CD4-positive, alpha-beta T cell (primary cell): ENCODE measurements at regions not wholly inside any gene's neighbourhood (a gene's known extent, or its start where the extent isn't known, plus 50 kb on each side); places are given as distances from the start of the nearest gene placed in this dataset.

Experiments used
- ATAC-seq: fragments of 200-7000 bp; cut with Tn5 transposase; one replicate; pipeline ENCODE4 v1.10.0; 2022; ENCODE audit warnings: mild to moderate bottlenecking; ENCODE audit not compliant: poor library complexity
- CTCF ChIA-PET: fragments of 350-600 bp; sonication (Branson Sonifier 250); formaldehyde crosslinking; loops from one replicate; lab custom pipeline; 2021; ENCODE audit warnings: antibody characterized with exemption, inconsistent platforms; lab: Charles Lee
- POLR2A ChIA-PET: fragments of 350-600 bp; sonication (Branson Sonifier 250); formaldehyde crosslinking; loops from one replicate; lab custom pipeline; 2021; ENCODE audit warnings: antibody characterized with exemption, inconsistent platforms; lab: Charles Lee
- DNase-seq, 14 experiments: peaks; one replicate each; pipeline ENCODE4 v3.0.0-alpha.2; 2013 to 2020; ENCODE audit warnings: mixed read lengths in 2 of 14
- H3K27ac ChIP-seq, 2 donors: one replicate each; pipeline versions ENCODE4 v1.5.1 to v1.7.0; 2013; ENCODE audit warnings: low read length in 2 of 2, low read depth in 1 of 2, mild to moderate bottlenecking in 1 of 2
- H3K27me3 ChIP-seq, 2 experiments: 1 replicate in 1 of 2; 2 replicates in 1 of 2; pipeline versions ENCODE4 v1.6.1 to v1.7.0; 2013; ENCODE audit warnings: low read length in 2 of 2, control low read depth in 1 of 2, mild to moderate bottlenecking in 1 of 2, moderate library complexity in 1 of 2; ENCODE audit not compliant: insufficient read depth in 2 of 2, control insufficient read depth in 1 of 2
- H3K36me3 ChIP-seq: one replicate; pipeline ENCODE4 v1.6.1; 2013; ENCODE audit warnings: low read length, control low read depth; ENCODE audit not compliant: insufficient read depth
- H3K4me1 ChIP-seq: one replicate; pipeline ENCODE4 v1.6.1; 2013; ENCODE audit warnings: low read length, control low read depth; ENCODE audit not compliant: insufficient read depth
- H3K4me3 ChIP-seq: one replicate; pipeline ENCODE4 v1.5.1; 2013; ENCODE audit warnings: mild to moderate bottlenecking, low read length, moderate library complexity
- H3K9me3 ChIP-seq, 2 experiments: 1 replicate in 1 of 2; 2 replicates in 1 of 2; pipeline versions ENCODE4 v1.6.1 to v1.7.0; 2013; ENCODE audit warnings: low read length in 2 of 2, mild to moderate bottlenecking in 2 of 2, control low read depth in 1 of 2, moderate library complexity in 1 of 2; ENCODE audit not compliant: control insufficient read depth in 1 of 2, insufficient read depth in 1 of 2
- H3K27ac Mint-ChIP-seq: one replicate; pipeline ENCODE4 v1.8.0; 2020; ENCODE audit warnings: mixed read lengths
- H3K27me3 Mint-ChIP-seq: one replicate; pipeline ENCODE4 v1.8.0; 2021; ENCODE audit warnings: mixed read lengths
- H3K36me3 Mint-ChIP-seq: one replicate; pipeline ENCODE4 v1.8.0; 2021; ENCODE audit warnings: low read depth, mixed read lengths
- H3K4me1 Mint-ChIP-seq: one replicate; pipeline ENCODE4 v1.8.0; 2021; ENCODE audit warnings: low read depth, mixed read lengths
- H3K4me3 Mint-ChIP-seq: one replicate; pipeline ENCODE4 v1.8.0; 2020; ENCODE audit warnings: mild to moderate bottlenecking, mixed read lengths
- H3K9me3 Mint-ChIP-seq: one replicate; pipeline ENCODE4 v1.8.0; 2020; ENCODE audit warnings: mixed read lengths
- CTCF ChIP-seq: fragments of 200-600 bp; IDR thresholded peaks from one replicate; pipeline ENCODE4 v1.8.0; 2022; ENCODE audit warnings: antibody characterized with exemption, mild to moderate bottlenecking
- intact Hi-C, 2 experiments: fragments of 100-400 bp; cut with DNase I in 1 of 2; cut with micrococcal nuclease in 1 of 2; formaldehyde crosslinking; loops; one replicate each; pipeline versions ENCODE4 v1.15.1 to v1.9.0; 2023 to 2025; cut with DNase I, micrococcal nuclease

GRCh38 chr6:139721954-139722353, 347.5 kb upstream of the CITED2 start:
- H3K4me3 Mint-ChIP-seq, result no peak overlapping the region
- DNase-seq, result no peak
- no peaks in the 10 kb centered on the region for H3K9me3 Mint-ChIP-seq
- H3K9me3 ChIP-seq, result peaks cover 0 to 5% of the 10 kb centered on the region in 2 experiments
- no peak overlapping the region for H3K27ac Mint-ChIP-seq
- H3K36me3 ChIP-seq, result no peaks in the 10 kb centered on the region
- no peaks in the 10 kb centered on the region for H3K4me1 ChIP-seq
- ChIA-PET POLR2A (no interaction called here), CTCF (interaction anchor here (1.4 kb wide), 1 partner anchor 11 kb away, joined by 3 read pairs; no protein-coding TSS in a partner anchor)
- no peak overlapping the region for H3K27ac ChIP-seq
- no peaks in the 10 kb centered on the region for H3K27me3 Mint-ChIP-seq
- no peak for TF ChIP-seq CTCF
- H3K36me3 Mint-ChIP-seq, result no peaks in the 10 kb centered on the region
- no peak for ATAC-seq
- intact Hi-C loops, result no loop called here
- no peaks in the 10 kb centered on the region for H3K27me3 ChIP-seq
- H3K4me1 Mint-ChIP-seq, result no peaks in the 10 kb centered on the region
- no peak overlapping the region for H3K4me3 ChIP-seq

GRCh38 chr6:139713900-139714506, 339.6 kb upstream of the CITED2 start:
- DNase-seq (no peak), ATAC-seq (no peak)
- H3K27ac ChIP-seq, result no peak overlapping the region
- no peak for TF ChIP-seq CTCF
- intact Hi-C loops, result no loop called here
- H3K27me3 Mint-ChIP-seq, result peaks cover 8% of the 10 kb centered on the region
- H3K36me3 ChIP-seq, result no peaks in the 10 kb centered on the region
- H3K9me3 Mint-ChIP-seq, result no peaks in the 10 kb centered on the region
- no peak overlapping the region for H3K27ac Mint-ChIP-seq
- H3K4me1 ChIP-seq, result no peaks in the 10 kb centered on the region
- no peaks in the 10 kb centered on the region for H3K27me3 ChIP-seq
- H3K36me3 Mint-ChIP-seq, result no peaks in the 10 kb centered on the region
- no peak overlapping the region for H3K4me3 ChIP-seq
- no peak overlapping the region for H3K4me3 Mint-ChIP-seq
- ChIA-PET POLR2A (no interaction called here), CTCF (no interaction called here)
- no peaks in the 10 kb centered on the region for H3K9me3 ChIP-seq
- no peaks in the 10 kb centered on the region for H3K4me1 Mint-ChIP-seq

- H3K27me3 ChIP-seq, result no peaks in the 10 kb centered on the region
- H3K4me1 ChIP-seq, result no peaks in the 10 kb centered on the region
- Mint-ChIP-seq H3K27me3 (peaks cover 8% of the 10 kb centered on the region), H3K27ac (no peak overlapping the region), H3K36me3 (no peaks in the 10 kb centered on the region), H3K9me3 (no peaks in the 10 kb centered on the region), H3K4me3 (no peak overlapping the region), H3K4me1 (no peaks in the 10 kb centered on the region)
- ATAC-seq (no peak), DNase-seq (no peak)
- TF ChIP-seq CTCF, result no peak
- H3K27ac ChIP-seq, result no peak overlapping the region
- ChIA-PET CTCF (no interaction called here), POLR2A (no interaction called here)
- no peaks in the 10 kb centered on the region for H3K36me3 ChIP-seq
- H3K9me3 ChIP-seq, result no peaks in the 10 kb centered on the region
- intact Hi-C loops, result no loop called here
- no peak overlapping the region for H3K4me3 ChIP-seq
Measured at GRCh38 chr6:139713424-139713823, 339.0 kb upstream of the CITED2 start.
